HG03571 (cell line): ENCODE measurements at regions not wholly inside any gene's neighbourhood (a gene's known extent, or its start where the extent isn't known, plus 50 kb on each side); places are given as distances from the start of the nearest gene placed in this dataset.

Experiments
- ATAC-seq: cut with Tn5 transposase; IDR thresholded peaks from one replicate; pipeline ENCODE4 v1.9.1; 2021; ENCODE audit not compliant: unreplicated experiment

GRCh38 chr3:113051787-113052186 is 61.0 kb downstream of the GTPBP8 start:
- ATAC-seq = no peak

- no peak for ATAC-seq
Observed at GRCh38 chr3:113053169-113053568, 62.4 kb downstream of the GTPBP8 start.

- no peak for ATAC-seq
Observed at GRCh38 chr3:113054552-113054951, 63.8 kb downstream of the GTPBP8 start.

GRCh38 chr3:113055201-113055600 is 64.4 kb downstream of the GTPBP8 start:
- ATAC-seq = no peak

GRCh38 chr3:113055961-113056360 is 65.2 kb downstream of the GTPBP8 start:
- no peak for ATAC-seq

- ATAC-seq = peak; percentile 68
Observed at GRCh38 chr3:113057117-113057516, 66.3 kb downstream of the GTPBP8 start.

GRCh38 chr3:113058188-113058587 is 67.4 kb downstream of the GTPBP8 start:
- no peak for ATAC-seq

- no peak for ATAC-seq
Observed at GRCh38 chr3:113062705-113063104, 71.9 kb downstream of the GTPBP8 start.

- ATAC-seq = no peak
Observed at GRCh38 chr3:113063126-113063894, 72.5 kb downstream of the GTPBP8 start.

GRCh38 chr3:113064183-113064582 is 73.4 kb downstream of the GTPBP8 start:
- no peak for ATAC-seq

- no peak for ATAC-seq
Observed at GRCh38 chr3:113065336-113065735, 74.6 kb downstream of the GTPBP8 start.

- ATAC-seq = no peak
Observed at GRCh38 chr3:113070072-113070640, 79.4 kb downstream of the GTPBP8 start.

- ATAC-seq = peak; percentile 99
Observed at GRCh38 chr3:113070681-113071113, 79.9 kb downstream of the GTPBP8 start.

GRCh38 chr3:113075588-113075987 is 84.8 kb downstream of the GTPBP8 start:
- ATAC-seq = no peak

GRCh38 chr3:113079218-113079961 is 88.6 kb downstream of the GTPBP8 start:
- ATAC-seq = peak; percentile 74

GRCh38 chr3:113084777-113085176 is 94.0 kb downstream of the GTPBP8 start:
- no peak for ATAC-seq

- no peak for ATAC-seq
Observed at GRCh38 chr3:113086560-113087461, 96.0 kb downstream of the GTPBP8 start.

- ATAC-seq = no peak
Observed at GRCh38 chr3:113088616-113089015, 97.8 kb downstream of the GTPBP8 start.

- ATAC-seq = no peak
Observed at GRCh38 chr3:113091417-113091816, 100.6 kb downstream of the GTPBP8 start.

- ATAC-seq = no peak
Observed at GRCh38 chr3:113092746-113093145, 102.0 kb downstream of the GTPBP8 start.
